ENCODE measurements at regions not wholly inside any gene's neighbourhood (a gene's known extent, or its start where the extent isn't known, plus 50 kb on each side); places are given as distances from the start of the nearest gene placed in this dataset.
"Not testable (repeated sequence)": the region's sequence is repeated elsewhere in the genome, so short reads cannot be mapped to it uniquely, and the experiment has no call there.

DNA sequence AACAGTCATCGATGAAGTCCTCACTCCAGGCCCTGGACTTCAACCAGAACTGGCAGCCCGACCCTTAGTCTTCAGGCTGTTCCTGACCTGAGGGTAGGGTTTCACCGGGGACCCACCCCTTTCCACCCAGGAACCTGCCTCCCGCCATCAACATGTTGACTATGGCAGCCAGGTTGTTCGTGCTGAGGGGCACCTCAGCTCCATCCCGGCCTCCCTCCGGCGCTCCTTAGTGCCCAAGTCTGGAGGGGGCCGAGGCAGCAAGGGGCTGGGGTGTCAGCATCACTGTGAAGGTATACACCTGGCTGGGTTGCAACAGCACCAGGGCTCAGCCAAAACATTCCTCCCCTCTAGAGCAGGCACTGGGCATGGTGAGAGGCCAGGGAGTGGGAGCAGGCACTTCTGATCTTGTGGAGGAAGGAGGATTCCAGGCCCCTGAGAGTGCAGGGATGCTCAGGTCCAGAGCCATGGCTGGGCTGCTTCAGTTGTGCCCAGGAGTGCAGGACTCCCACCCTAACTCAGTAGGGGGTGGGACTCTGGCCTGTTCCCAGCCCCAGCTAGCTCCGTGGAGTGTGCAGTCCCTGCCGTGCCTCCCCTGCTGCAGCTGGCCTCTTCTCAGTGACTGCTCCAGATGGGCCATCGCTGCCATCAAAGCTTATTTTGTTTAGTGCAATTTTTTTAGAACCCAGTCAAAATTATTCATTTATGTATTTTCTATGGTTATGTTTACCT lies 1445.9 kb downstream of the PCDH9 start:
- CTCF ChIA-PET = no interaction called here
- Mint-ChIP-seq H3K9me3 (peaks cover 8% of the 10 kb centered on the region), H3K27me3 (no peaks in the 10 kb centered on the region), H3K4me1 (no peaks in the 10 kb centered on the region), H3K4me3 (no peak overlapping the region), H3K36me3 (no peaks in the 10 kb centered on the region), H3K27ac (no peak overlapping the region)
- DNase-seq = no peak

DNA sequence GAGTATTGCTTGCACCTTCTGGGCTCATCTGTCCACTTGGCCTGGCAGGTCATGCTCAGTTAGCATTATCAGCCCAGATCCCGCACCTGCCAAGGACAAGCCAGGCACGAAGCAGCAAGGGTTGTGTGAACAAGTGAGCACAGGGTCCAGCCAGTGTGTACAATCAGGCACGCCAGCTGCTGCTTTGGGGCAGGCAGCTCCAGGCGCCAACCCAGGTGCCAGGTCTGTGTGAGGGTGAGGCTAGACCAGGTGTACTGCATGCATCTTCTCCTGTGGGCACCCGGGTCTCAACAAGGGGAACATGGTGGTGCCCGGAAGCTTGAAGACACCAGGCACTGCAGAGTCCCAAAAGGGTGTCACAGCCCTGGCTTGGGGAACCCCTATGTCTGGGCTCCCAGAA lies 1446.8 kb downstream of the PCDH9 start:
- no peak for DNase-seq
- Mint-ChIP-seq H3K4me3 (no peak overlapping the region), H3K36me3 (no peaks in the 10 kb centered on the region), H3K4me1 (no peaks in the 10 kb centered on the region), H3K9me3 (peaks cover 8% of the 10 kb centered on the region), H3K27ac (no peak overlapping the region), H3K27me3 (no peaks in the 10 kb centered on the region)
- CTCF ChIA-PET = no interaction called here

DNA sequence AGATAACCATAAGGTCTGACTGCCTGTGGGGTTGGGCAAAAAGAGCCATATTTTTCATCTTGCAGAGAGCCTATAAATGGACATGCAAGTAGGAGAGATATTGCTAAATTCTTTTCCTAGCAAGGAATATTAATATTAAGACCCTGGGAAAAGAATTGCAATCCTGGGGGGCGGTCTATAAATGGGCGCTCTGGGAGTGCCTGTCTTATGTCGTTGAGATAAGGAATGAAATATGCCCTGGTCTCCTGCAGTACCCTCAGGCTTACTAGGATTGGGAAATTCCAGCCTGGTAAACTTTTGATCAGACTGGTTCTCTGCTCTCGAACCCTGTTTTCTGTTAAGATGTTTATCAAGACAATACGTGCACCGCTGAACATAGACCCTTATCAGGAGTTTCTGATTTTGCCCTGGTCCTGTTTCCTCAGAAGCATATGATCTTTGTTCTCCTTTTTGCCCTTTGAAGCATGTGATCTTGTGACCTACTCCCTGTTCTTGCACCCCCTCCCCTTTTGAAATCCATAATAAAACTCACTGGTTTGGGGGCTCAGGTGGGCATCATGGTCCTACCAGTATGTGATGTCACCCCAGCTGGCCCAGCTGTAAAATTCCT lies 1458.3 kb downstream of the PCDH9 start:
- H3K27me3 Mint-ChIP-seq, CTCF ChIA-PET, H3K27ac Mint-ChIP-seq, DNase-seq, H3K4me1 Mint-ChIP-seq, H3K4me3 Mint-ChIP-seq, H3K36me3 Mint-ChIP-seq: not testable (repeated sequence)
- peaks cover 11% of the 10 kb centered on the region for H3K9me3 Mint-ChIP-seq

DNA sequence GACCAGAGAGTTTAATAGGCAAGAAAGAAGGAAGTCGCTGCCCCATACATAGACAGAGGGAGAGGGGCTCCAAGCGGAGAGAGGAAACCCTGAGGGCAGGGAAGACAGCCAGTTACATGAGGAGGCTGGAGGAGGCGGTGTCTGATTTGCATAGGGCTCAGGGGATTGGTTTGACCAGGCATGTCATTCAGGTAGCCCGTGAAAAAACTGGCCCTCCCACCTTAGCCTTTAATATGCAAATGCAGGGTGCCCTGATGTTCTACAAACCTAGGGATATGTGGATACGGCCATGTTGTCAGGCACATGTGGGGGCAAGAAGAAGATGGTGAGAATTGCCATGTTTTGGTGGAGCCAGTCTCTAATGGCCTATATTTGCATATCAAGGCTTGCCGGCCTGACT lies 1461.6 kb downstream of the PCDH9 start:
- Mint-ChIP-seq H3K4me3 (no peak overlapping the region), H3K27ac (no peak overlapping the region), H3K4me1 (no peaks in the 10 kb centered on the region), H3K36me3 (no peaks in the 10 kb centered on the region), H3K9me3 (peaks cover 9% of the 10 kb centered on the region), H3K27me3 (no peaks in the 10 kb centered on the region)
- CTCF ChIA-PET = no interaction called here
- no peak for DNase-seq

DNA sequence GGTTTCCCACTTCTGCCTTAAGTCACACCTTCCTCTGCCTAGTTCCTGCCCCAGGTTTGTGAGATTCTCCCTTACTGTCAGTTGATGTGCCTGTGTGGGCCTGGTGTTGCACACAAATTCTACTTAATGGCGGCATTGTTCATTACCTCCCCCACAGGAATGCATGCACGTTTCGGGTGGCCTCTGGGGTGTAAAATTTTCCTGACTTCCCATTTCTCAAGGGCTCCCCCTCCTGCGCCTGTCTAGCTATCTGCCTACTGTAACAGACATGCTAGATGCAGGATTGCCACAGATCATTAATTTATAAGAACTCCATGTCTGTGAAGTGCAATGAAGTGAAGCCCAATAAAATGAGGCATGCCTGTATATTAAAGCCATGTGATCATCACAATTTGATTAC lies 1466.3 kb downstream of the PCDH9 start:
- no peak overlapping the region for H3K4me3 Mint-ChIP-seq
- H3K36me3 Mint-ChIP-seq = no peaks in the 10 kb centered on the region
- peaks cover 6% of the 10 kb centered on the region for H3K9me3 Mint-ChIP-seq
- H3K27me3 Mint-ChIP-seq = no peaks in the 10 kb centered on the region
- DNase-seq = no peak
- H3K4me1 Mint-ChIP-seq = no peaks in the 10 kb centered on the region
- no peak overlapping the region for H3K27ac Mint-ChIP-seq
- CTCF ChIA-PET = no interaction called here

DNA sequence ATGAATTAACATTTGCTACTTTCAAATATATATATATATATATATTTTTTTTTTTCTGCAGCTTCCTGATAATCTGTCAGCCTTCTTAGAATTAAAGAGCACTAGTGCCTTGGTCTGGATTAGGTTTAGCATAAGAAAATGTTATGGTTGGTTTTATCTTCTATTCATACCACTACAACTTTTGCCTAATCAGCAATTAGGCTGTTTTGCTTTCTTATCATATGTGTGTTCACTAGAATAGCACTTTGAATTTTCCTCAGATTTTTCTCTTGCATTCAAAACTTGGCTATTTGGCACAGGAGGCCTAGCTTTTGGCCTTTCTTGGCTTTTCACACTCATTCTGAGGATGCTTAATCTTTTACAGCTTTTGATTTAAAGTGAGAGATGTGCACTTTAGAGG lies 1468.1 kb downstream of the PCDH9 start:
- Mint-ChIP-seq H3K27me3 (no peaks in the 10 kb centered on the region), H3K4me3 (no peak overlapping the region), H3K4me1 (no peaks in the 10 kb centered on the region), H3K9me3 (peaks cover 18% of the 10 kb centered on the region), H3K27ac (no peak overlapping the region), H3K36me3 (no peaks in the 10 kb centered on the region)
- DNase-seq = no peak
- CTCF ChIA-PET = no interaction called here

DNA sequence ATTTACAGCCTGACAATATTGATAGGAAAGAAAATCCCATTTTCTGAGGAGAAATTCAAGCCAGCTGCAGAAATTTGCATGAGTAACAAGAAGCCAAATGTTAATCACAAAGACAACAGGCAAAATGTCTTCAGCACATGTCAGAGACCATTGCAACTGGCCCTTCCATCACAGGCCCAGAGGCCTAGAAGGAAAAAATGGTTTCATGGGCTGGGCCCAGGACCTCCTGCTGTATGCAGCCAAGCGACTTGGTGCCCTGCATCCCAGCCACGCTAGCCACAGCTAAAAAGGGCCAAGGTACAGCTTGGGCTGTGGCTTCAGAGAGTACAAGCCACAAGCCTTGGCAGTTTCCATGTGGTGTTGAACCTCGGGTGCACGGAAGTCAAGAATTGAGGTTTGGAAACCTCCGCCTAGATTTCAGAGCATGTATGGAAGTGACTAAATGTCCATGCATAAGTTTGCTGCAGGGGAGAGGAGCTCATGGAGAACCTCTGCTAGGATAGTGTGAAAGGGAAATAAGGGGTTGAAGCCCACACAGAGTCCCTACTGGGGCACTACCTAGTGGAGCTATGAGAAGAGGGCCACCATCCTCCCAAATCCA lies 1474.0 kb downstream of the PCDH9 start:
- no peaks in the 10 kb centered on the region for H3K36me3 Mint-ChIP-seq
- CTCF ChIA-PET = no interaction called here
- H3K4me3 Mint-ChIP-seq = no peak overlapping the region
- H3K27ac Mint-ChIP-seq = no peak overlapping the region
- H3K4me1 Mint-ChIP-seq = no peaks in the 10 kb centered on the region
- H3K27me3 Mint-ChIP-seq = no peaks in the 10 kb centered on the region
- no peak for DNase-seq
- peaks cover 22% of the 10 kb centered on the region for H3K9me3 Mint-ChIP-seq

DNA sequence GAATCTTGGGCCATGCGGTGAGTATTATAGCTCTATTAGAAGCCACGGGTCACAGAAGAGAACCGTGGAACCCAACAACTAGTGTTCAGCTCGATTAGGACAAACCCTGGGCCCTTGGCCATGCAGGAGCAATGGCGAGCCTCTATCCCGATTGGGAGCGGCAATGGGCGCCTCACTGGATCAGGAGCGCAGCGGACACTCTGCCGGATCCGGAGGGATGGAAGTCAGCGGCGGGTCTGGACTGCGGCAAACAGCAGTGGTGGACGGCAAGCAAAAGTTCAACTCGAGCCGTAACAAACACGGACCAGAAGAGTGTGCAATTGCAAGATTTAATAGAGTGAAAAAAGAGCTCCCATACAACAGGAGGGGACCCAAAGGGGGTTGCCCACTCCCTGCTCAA lies 1481.9 kb downstream of the PCDH9 start:
- Mint-ChIP-seq H3K4me3 (no peak overlapping the region), H3K36me3 (no peaks in the 10 kb centered on the region), H3K27me3 (no peaks in the 10 kb centered on the region), H3K27ac (no peak overlapping the region), H3K9me3 (peaks cover 8% of the 10 kb centered on the region), H3K4me1 (no peaks in the 10 kb centered on the region)
- DNase-seq = no peak
- CTCF ChIA-PET = no interaction called here

DNA sequence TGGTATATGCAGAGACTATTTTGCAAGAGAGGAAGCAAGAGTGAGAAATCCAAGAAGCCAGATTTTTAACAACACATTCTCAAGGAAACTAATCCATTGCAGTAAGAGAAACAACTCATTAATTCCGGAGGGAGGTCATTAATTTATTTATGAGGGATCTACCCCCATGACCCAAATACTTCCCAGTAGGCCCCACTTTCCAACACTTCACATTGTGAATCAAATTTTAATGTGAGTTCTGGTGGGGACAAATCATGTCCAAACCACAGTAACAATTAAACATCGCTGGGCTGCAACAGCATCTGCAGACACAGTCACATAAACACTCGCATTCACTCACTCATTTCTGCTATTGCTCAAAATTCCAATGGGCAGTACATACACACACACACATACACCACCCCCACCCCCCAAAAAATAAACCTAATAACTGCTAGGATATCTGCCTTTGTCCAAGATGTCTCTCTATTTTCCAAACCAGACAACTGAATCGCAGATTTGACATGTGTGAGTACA lies 1483.7 kb downstream of the PCDH9 start:
- no peak for DNase-seq
- H3K9me3 Mint-ChIP-seq = peaks cover 8% of the 10 kb centered on the region
- no peak overlapping the region for H3K4me3 Mint-ChIP-seq
- H3K4me1 Mint-ChIP-seq = no peaks in the 10 kb centered on the region
- H3K27ac Mint-ChIP-seq = no peak overlapping the region
- H3K36me3 Mint-ChIP-seq = no peaks in the 10 kb centered on the region
- H3K27me3 Mint-ChIP-seq = no peaks in the 10 kb centered on the region
- CTCF ChIA-PET = no interaction called here

DNA sequence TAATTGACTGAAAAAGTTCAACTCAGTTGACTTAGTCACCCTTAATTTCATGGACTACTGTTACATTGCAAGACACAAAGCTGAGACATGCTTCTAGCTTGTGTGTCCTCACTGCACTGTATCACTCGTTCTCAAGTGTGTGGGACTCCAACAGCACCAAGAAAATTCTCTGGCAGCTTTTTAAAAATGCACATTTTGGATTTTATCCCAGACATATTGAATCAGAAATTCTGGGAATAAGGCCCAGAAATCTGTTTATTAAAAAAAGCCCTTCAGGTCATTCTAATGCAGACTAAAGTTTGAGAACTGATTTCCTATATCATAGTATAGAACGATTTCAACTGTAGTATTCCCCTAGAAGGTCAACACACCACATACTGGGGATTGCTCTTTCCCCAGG lies 1485.3 kb downstream of the PCDH9 start:
- CTCF ChIA-PET = no interaction called here
- no peak overlapping the region for H3K27ac Mint-ChIP-seq
- no peak for DNase-seq

DNA sequence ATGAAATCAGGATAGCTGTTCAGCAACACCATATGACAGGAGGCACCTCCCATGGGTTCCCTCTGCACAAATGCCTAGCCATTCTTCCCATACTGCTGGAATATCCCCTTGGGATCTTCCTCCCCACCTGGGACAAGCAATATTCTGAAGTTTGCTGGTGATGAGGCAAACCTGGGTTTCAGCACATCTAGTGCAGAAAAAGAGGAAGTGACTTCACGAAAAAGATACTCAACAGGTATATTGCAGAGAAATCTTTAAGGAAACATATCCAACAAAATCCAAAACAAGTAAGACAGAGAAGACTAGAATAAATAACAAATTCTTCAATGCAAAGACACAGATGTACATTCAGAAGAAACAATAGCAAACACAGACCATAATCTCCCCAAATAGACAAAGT lies 1497.0 kb downstream of the PCDH9 start:
- CTCF ChIA-PET = no interaction called here
- no peak for DNase-seq
- no peak overlapping the region for H3K27ac Mint-ChIP-seq
- H3K4me3 Mint-ChIP-seq = no peak overlapping the region
- H3K27me3 Mint-ChIP-seq = no peaks in the 10 kb centered on the region
- peaks cover 19% of the 10 kb centered on the region for H3K9me3 Mint-ChIP-seq
- H3K36me3 Mint-ChIP-seq = no peaks in the 10 kb centered on the region
- H3K4me1 Mint-ChIP-seq = no peaks in the 10 kb centered on the region

More for the DNA sequence above, 1485.3 kb downstream of the PCDH9 start:
- H3K4me1 Mint-ChIP-seq = no peaks in the 10 kb centered on the region
- no peaks in the 10 kb centered on the region for H3K36me3 Mint-ChIP-seq
- peaks cover 8% of the 10 kb centered on the region for H3K9me3 Mint-ChIP-seq
- no peak overlapping the region for H3K4me3 Mint-ChIP-seq
- H3K27me3 Mint-ChIP-seq = no peaks in the 10 kb centered on the region

DNA sequence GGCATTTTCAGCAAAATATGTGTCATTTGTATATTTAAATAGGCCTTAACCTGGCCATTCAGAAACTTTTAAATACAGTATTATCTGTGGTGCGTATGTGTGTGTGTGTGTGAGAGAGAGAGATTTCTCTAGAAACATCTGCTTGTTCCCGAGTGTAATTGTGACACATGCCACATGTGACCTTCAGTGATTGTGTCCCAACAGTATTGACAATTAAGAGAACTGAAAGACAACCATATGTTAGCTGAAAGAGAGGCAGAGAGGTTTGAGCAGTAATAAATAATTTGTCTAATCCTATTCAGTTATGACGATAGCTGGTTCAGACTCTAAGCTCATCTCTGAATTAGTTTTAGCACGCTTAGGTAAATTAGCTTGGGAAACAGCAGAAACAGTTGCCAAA lies 1503.1 kb downstream of the PCDH9 start:
- CTCF ChIA-PET = no interaction called here
- Mint-ChIP-seq H3K4me1 (no peaks in the 10 kb centered on the region), H3K9me3 (peaks cover 1% of the 10 kb centered on the region), H3K36me3 (no peaks in the 10 kb centered on the region), H3K4me3 (no peak overlapping the region), H3K27me3 (no peaks in the 10 kb centered on the region), H3K27ac (no peak overlapping the region)
- no peak for DNase-seq

DNA sequence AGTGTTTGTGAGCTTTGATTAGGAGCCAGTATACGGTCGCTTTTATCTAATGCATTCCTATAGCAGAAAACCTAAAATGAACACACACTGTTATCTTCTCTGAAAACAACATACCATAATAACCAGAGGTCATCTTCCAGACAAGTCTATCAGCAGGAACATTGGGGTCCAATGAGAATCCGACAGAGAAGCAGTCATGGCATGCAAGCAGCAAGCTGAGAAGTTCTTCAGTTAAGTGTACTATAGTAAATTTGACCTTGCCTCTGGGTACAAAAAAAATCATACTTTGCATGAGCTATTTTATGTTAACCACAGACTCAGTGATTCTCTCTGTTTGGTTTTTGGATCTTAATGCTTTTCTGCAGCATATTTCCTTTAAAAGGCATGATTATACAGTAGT lies 1505.1 kb downstream of the PCDH9 start:
- H3K27ac Mint-ChIP-seq = no peak overlapping the region
- H3K9me3 Mint-ChIP-seq = no peaks in the 10 kb centered on the region
- H3K36me3 Mint-ChIP-seq = no peaks in the 10 kb centered on the region
- DNase-seq = no peak
- H3K4me3 Mint-ChIP-seq = no peak overlapping the region
- CTCF ChIA-PET = no interaction called here
- H3K4me1 Mint-ChIP-seq = no peaks in the 10 kb centered on the region
- no peaks in the 10 kb centered on the region for H3K27me3 Mint-ChIP-seq

DNA sequence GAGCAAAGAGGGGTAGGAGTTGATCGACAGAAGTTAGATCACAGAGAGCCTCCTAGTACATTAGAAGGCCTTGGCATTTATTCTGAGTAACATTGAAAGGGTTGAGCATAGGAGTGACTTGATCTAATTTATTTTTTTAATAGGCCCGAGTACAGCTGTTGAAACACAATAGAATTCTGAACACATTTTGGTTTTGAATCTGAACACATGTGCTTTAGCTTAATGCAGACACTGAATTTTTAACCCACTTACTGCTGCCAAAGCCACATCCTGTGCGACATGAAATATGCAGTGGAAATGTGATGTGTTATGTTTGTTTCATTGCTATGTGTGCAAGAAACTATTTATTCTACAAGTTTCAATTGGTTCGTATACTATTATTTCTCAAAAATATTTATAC lies 1505.9 kb downstream of the PCDH9 start:
- Mint-ChIP-seq H3K4me3 (no peak overlapping the region), H3K4me1 (no peaks in the 10 kb centered on the region), H3K27me3 (no peaks in the 10 kb centered on the region), H3K27ac (no peak overlapping the region), H3K36me3 (no peaks in the 10 kb centered on the region), H3K9me3 (no peaks in the 10 kb centered on the region)
- CTCF ChIA-PET = no interaction called here
- DNase-seq = no peak

DNA sequence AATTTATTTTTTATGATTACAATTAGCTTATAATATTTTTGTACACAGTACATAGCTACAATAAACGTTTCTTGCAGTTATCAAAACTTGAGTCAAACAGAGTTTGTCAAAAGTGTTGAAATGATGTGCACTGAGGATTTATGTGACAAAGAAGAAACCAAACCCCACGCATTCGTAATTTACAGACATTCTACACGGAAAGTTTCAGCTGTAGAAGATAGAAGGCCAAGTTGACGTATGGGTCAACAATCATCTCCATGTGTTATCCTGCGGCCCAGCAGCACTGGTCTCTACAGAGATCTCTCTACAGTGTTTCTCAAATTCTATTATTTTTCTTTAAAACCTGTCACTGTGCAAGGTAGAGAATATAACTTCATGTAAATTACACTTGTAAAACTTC lies 1507.6 kb downstream of the PCDH9 start:
- Mint-ChIP-seq H3K36me3 (no peaks in the 10 kb centered on the region), H3K9me3 (no peaks in the 10 kb centered on the region), H3K4me3 (no peak overlapping the region), H3K27ac (no peak overlapping the region), H3K4me1 (no peaks in the 10 kb centered on the region), H3K27me3 (no peaks in the 10 kb centered on the region)
- CTCF ChIA-PET = no interaction called here
- no peak for DNase-seq

Data from activated naive CD4-positive, alpha-beta T cell treated with anti-CD3 and anti-CD28 coated beads, Interleukin-2, amount 10 ng/mL, durations not matched to agents 7 days and 5 days (primary cell).